ENCODE measurements at regions not wholly inside any gene's neighbourhood (a gene's known extent, or its start where the extent isn't known, plus 50 kb on each side); places are given as distances from the start of the nearest gene placed in this dataset.
"Not testable (repeated sequence)": the region's sequence is repeated elsewhere in the genome, so short reads cannot be mapped to it uniquely, and the experiment has no call there.

GRCh38 chr9:108262836-108263235 is 593.0 kb downstream of the ACTL7B start:
- no peak overlapping the region for H3K27ac ChIP-seq
- TF ChIP-seq, protein P1, sequence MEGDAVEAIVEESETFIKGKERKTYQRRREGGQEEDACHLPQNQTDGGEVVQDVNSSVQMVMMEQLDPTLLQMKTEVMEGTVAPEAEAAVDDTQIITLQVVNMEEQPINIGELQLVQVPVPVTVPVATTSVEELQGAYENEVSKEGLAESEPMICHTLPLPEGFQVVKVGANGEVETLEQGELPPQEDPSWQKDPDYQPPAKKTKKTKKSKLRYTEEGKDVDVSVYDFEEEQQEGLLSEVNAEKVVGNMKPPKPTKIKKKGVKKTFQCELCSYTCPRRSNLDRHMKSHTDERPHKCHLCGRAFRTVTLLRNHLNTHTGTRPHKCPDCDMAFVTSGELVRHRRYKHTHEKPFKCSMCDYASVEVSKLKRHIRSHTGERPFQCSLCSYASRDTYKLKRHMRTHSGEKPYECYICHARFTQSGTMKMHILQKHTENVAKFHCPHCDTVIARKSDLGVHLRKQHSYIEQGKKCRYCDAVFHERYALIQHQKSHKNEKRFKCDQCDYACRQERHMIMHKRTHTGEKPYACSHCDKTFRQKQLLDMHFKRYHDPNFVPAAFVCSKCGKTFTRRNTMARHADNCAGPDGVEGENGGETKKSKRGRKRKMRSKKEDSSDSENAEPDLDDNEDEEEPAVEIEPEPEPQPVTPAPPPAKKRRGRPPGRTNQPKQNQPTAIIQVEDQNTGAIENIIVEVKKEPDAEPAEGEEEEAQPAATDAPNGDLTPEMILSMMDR (IDR thresholded peaks at IDR 0.05) = no peak
- TF ChIP-seq POLR2A (IDR thresholded peaks at IDR 0.05) (no peak), EP300 (IDR thresholded peaks at IDR 0.05) (no peak)
- no peak for DNase-seq
- 94 to 98% (median 97%) methylated on average over 9 of the region's 9 CpGs for WGBS, 3 donors
- intact Hi-C loops (cut with DNase I) = no loop called here
- no peaks in the 10 kb centered on the region for H3K36me3 ChIP-seq
- no peak overlapping the region for H3K4me3 ChIP-seq
- H3K27me3 ChIP-seq = no peaks in the 10 kb centered on the region
- H3K9me3 ChIP-seq = no peaks in the 10 kb centered on the region
- peaks cover 2% of the 10 kb centered on the region for H3K4me1 ChIP-seq (ENCODE audit: insufficient read depth)

DNA sequence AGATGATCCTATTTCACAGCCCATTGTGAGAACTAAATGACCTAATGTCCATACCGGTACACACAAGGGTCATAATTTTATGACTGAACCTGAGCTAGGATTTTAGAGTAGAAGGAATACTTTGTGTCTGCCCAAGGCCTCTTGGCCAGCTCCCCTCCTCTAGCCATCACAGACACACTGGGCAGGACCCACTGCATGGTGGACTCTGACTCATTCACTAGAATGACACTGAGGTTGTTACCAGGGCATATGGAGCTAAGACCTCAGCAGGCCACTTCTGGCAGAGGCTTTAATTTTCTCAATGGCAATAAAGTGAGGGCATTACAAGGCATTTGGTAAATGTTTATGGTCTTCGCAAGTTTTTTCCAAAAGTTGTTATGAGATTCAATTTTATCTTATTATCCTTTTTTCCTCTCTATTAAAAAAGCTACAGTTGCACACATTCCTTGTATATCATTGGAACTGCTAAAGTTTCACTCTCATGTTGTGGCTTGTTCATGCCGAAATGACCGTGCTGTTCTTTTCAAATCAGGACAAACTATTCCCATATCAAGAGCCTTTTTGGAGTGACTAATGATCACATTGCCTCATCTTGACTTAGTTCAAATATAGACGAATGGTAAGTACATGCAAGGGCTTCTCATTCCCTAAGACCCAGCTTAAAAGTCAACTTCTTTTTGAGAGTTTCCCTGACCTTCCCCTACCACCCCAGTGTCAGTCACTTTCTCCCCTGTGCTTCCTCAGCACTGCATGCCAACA is 595.7 kb downstream of the ACTL7B start:
- TF ChIP-seq EP300 (IDR thresholded peaks at IDR 0.05) = no peak
- no peak for TF ChIP-seq POLR2A (IDR thresholded peaks at IDR 0.05)
- TF ChIP-seq, protein P1 (IDR thresholded peaks at IDR 0.05) = no peak
- Histone ChIP-seq H3K4me1 (ENCODE audit: insufficient read depth) (peaks cover 2% of the 10 kb centered on the region), H3K36me3 (no peaks in the 10 kb centered on the region), H3K27ac (no peak overlapping the region), H3K4me3 (no peak overlapping the region), H3K27me3 (no peaks in the 10 kb centered on the region), H3K9me3 (no peaks in the 10 kb centered on the region)
- WGBS, 3 donors = 44 to 54% (median 46%) methylated on average over 5 of the region's 5 CpGs
- no peak for DNase-seq
- intact Hi-C loops (cut with DNase I) = no loop called here

- no peak for TF ChIP-seq EP300 (IDR thresholded peaks at IDR 0.05)
- TF ChIP-seq, protein P1 (IDR thresholded peaks at IDR 0.05) = no peak
- TF ChIP-seq POLR2A (IDR thresholded peaks at IDR 0.05) = no peak
- no peaks in the 10 kb centered on the region for H3K9me3 ChIP-seq
- WGBS, 3 donors = 42 to 74% (median 69%) methylated on average over 2 of the region's 2 CpGs
Measured at GRCh38 chr9:108258640-108259039, 597.1 kb downstream of the ACTL7B start.

DNA sequence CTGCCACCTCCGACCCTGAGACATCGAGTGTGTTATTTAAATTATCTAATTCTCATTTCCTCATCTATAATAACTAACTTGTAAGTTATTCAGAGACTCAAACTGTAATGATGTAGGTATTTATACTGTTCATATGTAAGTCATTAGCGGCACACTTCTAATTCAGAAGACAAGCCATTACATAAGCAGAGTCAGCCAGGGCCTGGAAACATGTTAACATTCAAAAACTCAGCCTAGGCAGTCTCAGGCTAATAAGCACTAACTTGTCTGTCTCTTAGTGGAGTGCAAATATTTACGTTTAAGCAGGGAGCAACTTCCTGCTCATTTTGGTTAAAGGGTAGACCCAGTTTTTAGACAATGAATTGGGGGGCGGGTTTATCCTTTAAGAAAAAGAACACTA is 598.4 kb downstream of the ACTL7B start:
- Histone ChIP-seq H3K9me3 (no peaks in the 10 kb centered on the region), H3K4me1 (ENCODE audit: insufficient read depth) (peaks cover 2% of the 10 kb centered on the region), H3K27ac (no peak overlapping the region), H3K4me3 (no peak overlapping the region), H3K36me3 (no peaks in the 10 kb centered on the region), H3K27me3 (no peaks in the 10 kb centered on the region)
- DNase-seq = no peak
- no peak for TF ChIP-seq EP300 (IDR thresholded peaks at IDR 0.05)
- no peak for TF ChIP-seq POLR2A (IDR thresholded peaks at IDR 0.05)
- intact Hi-C loops (cut with DNase I) = no loop called here
- 66 to 73% (median 72%) methylated on average over 5 of the region's 5 CpGs for WGBS, 3 donors

More at GRCh38 chr9:108258640-108259039, 597.1 kb downstream of the ACTL7B start:
- no peaks in the 10 kb centered on the region for H3K36me3 ChIP-seq
- no peaks in the 10 kb centered on the region for H3K27me3 ChIP-seq
- H3K4me3 ChIP-seq = no peak overlapping the region
- no peak for DNase-seq
- no peak overlapping the region for H3K27ac ChIP-seq
- intact Hi-C loops (cut with DNase I) = no loop called here
- H3K4me1 ChIP-seq (ENCODE audit: insufficient read depth) = peaks cover 2% of the 10 kb centered on the region

DNA sequence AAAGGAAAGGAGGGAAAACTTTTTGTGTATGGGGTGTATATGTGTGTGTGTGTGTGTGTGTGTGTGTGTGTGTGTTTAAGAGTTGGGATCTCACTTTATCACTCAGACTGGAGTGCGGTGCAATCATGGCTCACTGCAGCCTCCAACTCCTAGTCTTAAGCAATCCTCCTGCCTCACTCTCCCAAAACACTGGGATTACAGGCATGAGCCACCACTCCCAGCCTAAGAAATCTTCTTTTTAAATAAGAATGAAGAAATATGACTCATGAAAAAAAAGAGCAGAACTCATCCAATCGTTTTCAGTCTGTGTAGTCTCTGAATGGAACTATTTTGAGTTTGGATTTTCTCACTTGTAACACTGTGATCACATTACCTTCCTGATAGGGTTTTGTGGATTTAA is 601.5 kb downstream of the ACTL7B start:
- no peaks in the 10 kb centered on the region for H3K36me3 ChIP-seq
- no peaks in the 10 kb centered on the region for H3K9me3 ChIP-seq
- H3K27me3 ChIP-seq = no peaks in the 10 kb centered on the region
- H3K4me3 ChIP-seq = no peak overlapping the region
- intact Hi-C loops (cut with DNase I) = no loop called here
- H3K27ac ChIP-seq = no peak overlapping the region
- H3K4me1 ChIP-seq (ENCODE audit: insufficient read depth) = no peaks in the 10 kb centered on the region
- WGBS, 3 donors = 42 to 54% (median 43%) methylated on average over 2 of the region's 2 CpGs
- DNase-seq = no peak
- TF ChIP-seq EP300 (IDR thresholded peaks at IDR 0.05) (no peak), POLR2A (IDR thresholded peaks at IDR 0.05) (no peak)
- TF ChIP-seq, protein P1 (IDR thresholded peaks at IDR 0.05) = no peak

DNA sequence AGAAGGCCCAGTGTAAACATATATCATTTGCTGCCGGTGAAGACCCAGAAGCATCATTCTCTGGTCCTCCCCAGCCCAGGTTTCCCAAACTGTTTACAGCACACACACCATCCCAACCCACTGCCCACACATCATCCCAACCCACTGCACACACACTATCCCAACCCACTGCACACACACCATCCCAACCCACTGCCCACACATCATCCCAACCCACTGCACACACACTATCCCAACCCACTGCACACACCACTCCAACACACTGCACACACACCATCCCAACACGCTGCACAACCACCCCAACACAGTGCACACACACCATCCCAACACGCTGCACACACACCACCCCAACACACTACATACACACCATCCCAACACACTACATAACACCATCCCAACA is 608.4 kb downstream of the ACTL7B start:
- H3K27ac ChIP-seq; H3K9me3 ChIP-seq; DNase-seq; H3K4me1 ChIP-seq (ENCODE audit: insufficient read depth); H3K27me3 ChIP-seq; intact Hi-C loops (cut with DNase I); H3K36me3 ChIP-seq; H3K4me3 ChIP-seq: not testable (repeated sequence)
- WGBS, 3 donors = 82 to 95% (median 86%) methylated on average over 3 of the region's 3 CpGs
